ENCODE measurements at regions not wholly inside any gene's neighbourhood (a gene's known extent, or its start where the extent isn't known, plus 50 kb on each side); places are given as distances from the start of the nearest gene placed in this dataset.

GRCh38 chr10:108591417-108591816 lies 1331.9 kb downstream of the XPNPEP1 start:
- TF ChIP-seq CTCF (conservative IDR thresholded peaks at IDR 0.05; ENCODE audit: low read depth, low read length) = no peak
- Histone ChIP-seq H3K4me3 (IDR thresholded peaks at IDR 0.05; ENCODE audit: insufficient read depth, low read depth, low read length) (no peak overlapping the region), H3K79me2 (ENCODE audit: insufficient read depth, low read depth) (no peaks in the 10 kb centered on the region)

GRCh38 chr10:108586424-108586823 lies 1336.9 kb downstream of the XPNPEP1 start:
- Histone ChIP-seq H2AFZ (ENCODE audit: low read depth) (no peak overlapping the region), H3K4me1 (ENCODE audit: low read depth, poor library complexity, severe bottlenecking) (no peaks in the 10 kb centered on the region), H3K27me3 (ENCODE audit: insufficient read depth, low read depth) (no peaks in the 10 kb centered on the region), H4K20me1 (ENCODE audit: insufficient read depth) (no peaks in the 10 kb centered on the region), H3K4me3 (IDR thresholded peaks at IDR 0.05; ENCODE audit: insufficient read depth, low read depth, low read length) (no peak overlapping the region), H3K79me2 (ENCODE audit: insufficient read depth, low read depth) (no peaks in the 10 kb centered on the region), H3K27ac (no peak overlapping the region), H3K4me2 (no peak overlapping the region), H3K36me3 (ENCODE audit: insufficient read depth) (no peaks in the 10 kb centered on the region), H3K9ac (no peak overlapping the region)
- TF ChIP-seq CTCF (conservative IDR thresholded peaks at IDR 0.05; ENCODE audit: low read depth, low read length) = no peak

More at GRCh38 chr10:108591417-108591816, 1331.9 kb downstream of the XPNPEP1 start:
- no peak overlapping the region for H3K9ac ChIP-seq
- no peak overlapping the region for H3K27ac ChIP-seq
- no peaks in the 10 kb centered on the region for H3K4me1 ChIP-seq (ENCODE audit: low read depth, poor library complexity, severe bottlenecking)
- no peaks in the 10 kb centered on the region for H4K20me1 ChIP-seq (ENCODE audit: insufficient read depth)
- no peaks in the 10 kb centered on the region for H3K27me3 ChIP-seq (ENCODE audit: insufficient read depth, low read depth)
- no peak overlapping the region for H3K4me2 ChIP-seq
- no peak overlapping the region for H2AFZ ChIP-seq (ENCODE audit: low read depth)
- H3K36me3 ChIP-seq (ENCODE audit: insufficient read depth) = no peaks in the 10 kb centered on the region

- Histone ChIP-seq H4K20me1 (ENCODE audit: insufficient read depth) (no peaks in the 10 kb centered on the region), H3K27me3 (ENCODE audit: insufficient read depth, low read depth) (no peaks in the 10 kb centered on the region), H3K27ac (no peak overlapping the region), H3K4me2 (no peak overlapping the region), H2AFZ (ENCODE audit: low read depth) (no peak overlapping the region), H3K4me3 (IDR thresholded peaks at IDR 0.05; ENCODE audit: insufficient read depth, low read depth, low read length) (no peak overlapping the region), H3K4me1 (ENCODE audit: low read depth, poor library complexity, severe bottlenecking) (no peaks in the 10 kb centered on the region), H3K9ac (no peak overlapping the region), H3K36me3 (ENCODE audit: insufficient read depth) (no peaks in the 10 kb centered on the region), H3K79me2 (ENCODE audit: insufficient read depth, low read depth) (no peaks in the 10 kb centered on the region)
- TF ChIP-seq CTCF (conservative IDR thresholded peaks at IDR 0.05; ENCODE audit: low read depth, low read length) = no peak
Observed at GRCh38 chr10:108583877-108584276, 1339.4 kb downstream of the XPNPEP1 start.

GRCh38 chr10:108582888-108583287 lies 1340.4 kb downstream of the XPNPEP1 start:
- Histone ChIP-seq H3K4me3 (IDR thresholded peaks at IDR 0.05; ENCODE audit: insufficient read depth, low read depth, low read length) (no peak overlapping the region), H3K9ac (no peak overlapping the region), H3K79me2 (ENCODE audit: insufficient read depth, low read depth) (no peaks in the 10 kb centered on the region), H3K4me1 (ENCODE audit: low read depth, poor library complexity, severe bottlenecking) (no peaks in the 10 kb centered on the region), H4K20me1 (ENCODE audit: insufficient read depth) (no peaks in the 10 kb centered on the region), H2AFZ (ENCODE audit: low read depth) (no peak overlapping the region), H3K36me3 (ENCODE audit: insufficient read depth) (no peaks in the 10 kb centered on the region), H3K27ac (no peak overlapping the region), H3K4me2 (no peak overlapping the region), H3K27me3 (ENCODE audit: insufficient read depth, low read depth) (no peaks in the 10 kb centered on the region)
- no peak for TF ChIP-seq CTCF (conservative IDR thresholded peaks at IDR 0.05; ENCODE audit: low read depth, low read length)

Measured in KMS-11 (cell line).